CD4-positive, alpha-beta T cell treated with Interleukin-15 for 4 hours (primary cell): ENCODE measurements at regions not wholly inside any gene's neighbourhood (a gene's known extent, or its start where the extent isn't known, plus 50 kb on each side); places are given as distances from the start of the nearest gene placed in this dataset.

Experiments used
- DNase-seq: peaks from one replicate; pipeline ENCODE4 v3.0.0-alpha.2; 2020; ENCODE audit warnings: low spot score

DNA sequence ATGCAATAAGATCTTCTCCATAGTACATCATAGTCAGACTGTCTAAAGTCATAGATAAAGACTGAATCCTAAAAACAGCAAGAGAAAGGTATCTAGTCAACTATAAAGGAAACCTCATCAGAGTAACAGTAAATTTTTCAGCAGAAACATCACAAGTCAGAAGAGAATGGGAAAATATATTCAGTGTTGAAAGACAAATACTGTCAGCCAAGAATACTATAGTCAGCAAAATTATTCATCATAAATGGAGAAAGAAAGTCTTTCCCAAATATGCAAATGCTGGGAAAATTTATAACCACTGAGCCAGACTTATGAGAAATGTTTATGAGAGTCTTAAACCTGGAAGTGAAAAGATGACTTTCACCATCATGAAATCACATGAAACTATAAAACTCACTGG lies 136.7 kb downstream of the KDR start:
- DNase-seq, result no peak

DNA sequence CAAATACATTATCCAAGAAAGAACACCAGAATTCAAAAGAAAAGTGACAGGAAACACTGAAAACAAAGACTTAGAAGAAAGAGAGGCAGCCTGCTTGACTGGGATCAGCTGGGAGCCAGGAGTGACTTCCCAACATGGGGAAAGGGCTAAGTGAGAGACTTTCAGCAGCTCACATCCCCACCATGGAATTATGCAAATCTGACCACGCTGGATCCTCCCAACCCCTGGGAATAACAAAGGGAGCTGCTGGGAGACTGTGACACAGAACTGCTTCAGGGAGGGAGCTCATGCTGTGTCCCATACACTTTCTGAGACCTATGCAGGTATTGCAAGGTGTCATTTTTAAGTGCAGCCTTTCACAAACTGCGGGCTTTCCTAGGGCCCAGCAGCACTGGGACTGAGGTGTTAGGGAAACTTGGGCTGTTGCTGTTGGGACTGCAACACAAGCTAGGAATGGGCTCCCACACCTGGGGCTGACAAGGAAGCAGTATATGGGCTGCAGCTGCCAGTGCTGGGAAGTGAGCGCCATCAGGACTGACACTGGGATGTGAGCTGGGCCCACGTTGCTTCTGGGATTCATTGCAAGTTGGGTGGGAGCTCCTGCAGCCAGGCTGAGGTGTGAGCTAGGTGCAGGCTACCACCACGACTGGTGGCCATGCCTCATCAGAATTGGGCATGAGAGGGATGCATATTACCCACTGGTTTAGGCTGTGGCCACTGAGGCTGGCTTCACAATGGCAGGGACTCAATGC lies 139.1 kb downstream of the KDR start:
- DNase-seq, result no peak

DNA sequence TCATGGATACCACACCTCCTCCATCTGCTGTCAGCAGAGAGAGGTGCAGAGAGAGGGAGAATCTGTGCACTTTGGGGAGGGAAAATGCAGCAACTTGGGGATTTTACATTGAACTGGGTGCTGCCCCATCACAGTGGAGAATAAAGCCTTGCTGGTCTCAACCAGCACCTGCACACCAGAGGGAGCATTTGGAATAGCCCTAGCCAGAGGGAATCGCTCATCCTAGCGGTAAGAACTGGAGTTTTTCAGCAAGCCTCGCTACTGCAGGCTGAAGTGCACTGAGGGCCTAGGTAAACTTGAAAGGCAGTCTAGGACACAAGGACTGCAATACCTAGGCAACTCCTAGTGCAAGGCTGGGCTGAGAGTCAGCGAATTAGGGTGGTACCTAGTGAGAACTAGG lies 148.7 kb downstream of the KDR start:
- no peak for DNase-seq

DNA sequence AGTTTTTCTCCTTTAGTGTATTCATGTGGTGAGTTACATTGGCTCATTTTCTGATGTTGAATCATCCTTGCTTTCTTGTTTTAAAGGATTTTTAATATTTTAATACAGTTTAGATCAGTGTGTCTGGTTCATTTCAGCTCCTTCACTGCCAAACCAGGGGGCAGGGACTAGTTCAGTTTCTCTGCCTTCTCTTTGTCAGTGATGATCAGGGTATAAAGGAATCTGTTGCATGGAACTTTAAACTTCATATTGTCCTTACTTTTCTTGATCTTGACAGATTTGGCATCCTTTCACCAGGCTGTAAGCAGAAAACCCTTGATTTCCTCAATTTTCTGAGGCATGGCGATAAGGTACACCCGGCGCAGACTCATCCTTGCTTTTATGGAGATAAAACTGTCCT lies 149.4 kb downstream of the KDR start:
- DNase-seq, result no peak

DNA sequence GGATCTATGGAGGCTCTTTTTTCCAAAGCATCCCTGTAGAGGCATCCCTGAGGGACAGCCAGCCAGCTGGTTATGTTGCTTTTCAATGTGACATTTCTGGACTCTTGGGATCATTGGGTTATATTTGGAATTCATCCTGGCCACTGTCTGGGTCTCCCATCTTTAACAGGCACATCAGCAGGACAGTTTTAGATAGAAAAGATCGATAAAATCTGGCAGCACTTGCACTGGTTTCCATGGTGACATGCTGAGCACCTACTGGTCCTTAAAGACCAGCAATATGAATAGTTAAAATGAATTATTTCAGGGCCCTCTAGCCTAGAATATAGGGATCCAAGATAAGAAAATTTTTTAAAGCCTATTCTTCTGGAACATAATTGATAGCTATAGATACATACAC lies 151.6 kb downstream of the KDR start:
- no peak for DNase-seq

DNA sequence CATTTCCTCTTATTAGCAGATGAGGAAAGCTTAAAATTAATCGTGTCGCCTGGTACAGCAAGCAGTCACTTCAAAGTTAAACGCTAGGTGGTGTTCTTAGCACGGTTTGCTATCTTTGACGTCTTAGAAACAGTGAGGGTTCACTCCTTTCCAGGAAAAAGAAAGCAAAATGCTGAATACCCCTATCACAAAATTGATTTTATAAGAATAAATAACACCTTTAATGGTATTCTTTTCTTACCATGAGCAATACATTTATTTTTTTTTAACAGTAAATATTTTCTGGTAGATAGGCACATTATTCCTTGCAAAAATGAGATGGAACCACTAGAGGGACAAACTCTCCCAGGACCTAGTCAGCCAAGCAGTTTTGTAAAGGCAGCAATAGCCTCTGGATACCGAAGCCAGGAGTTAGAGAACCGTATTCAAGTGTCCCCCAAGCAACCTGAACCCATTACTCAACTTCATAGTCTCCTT lies 153.9 kb downstream of the KDR start:
- peak; percentile 6 for DNase-seq

DNA sequence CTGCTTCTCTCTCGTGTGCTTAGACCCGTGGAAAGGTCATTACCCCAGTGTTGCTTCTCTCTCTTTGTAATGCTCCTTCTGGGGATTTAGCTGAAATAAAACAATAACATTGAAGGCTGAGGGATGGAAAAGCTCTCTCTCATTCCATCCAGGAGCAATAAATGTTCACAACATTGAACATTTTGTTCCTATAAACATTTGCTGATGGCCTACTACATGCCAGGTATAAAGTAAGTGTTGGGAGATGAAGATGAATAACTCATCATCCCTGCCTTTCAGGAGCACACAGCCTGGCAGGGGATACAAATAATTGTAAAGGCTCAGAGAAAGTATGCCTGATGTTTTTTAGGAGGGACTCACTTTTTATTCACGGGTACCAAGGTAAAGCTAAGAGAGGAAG lies 158.1 kb downstream of the KDR start:
- no peak for DNase-seq

DNA sequence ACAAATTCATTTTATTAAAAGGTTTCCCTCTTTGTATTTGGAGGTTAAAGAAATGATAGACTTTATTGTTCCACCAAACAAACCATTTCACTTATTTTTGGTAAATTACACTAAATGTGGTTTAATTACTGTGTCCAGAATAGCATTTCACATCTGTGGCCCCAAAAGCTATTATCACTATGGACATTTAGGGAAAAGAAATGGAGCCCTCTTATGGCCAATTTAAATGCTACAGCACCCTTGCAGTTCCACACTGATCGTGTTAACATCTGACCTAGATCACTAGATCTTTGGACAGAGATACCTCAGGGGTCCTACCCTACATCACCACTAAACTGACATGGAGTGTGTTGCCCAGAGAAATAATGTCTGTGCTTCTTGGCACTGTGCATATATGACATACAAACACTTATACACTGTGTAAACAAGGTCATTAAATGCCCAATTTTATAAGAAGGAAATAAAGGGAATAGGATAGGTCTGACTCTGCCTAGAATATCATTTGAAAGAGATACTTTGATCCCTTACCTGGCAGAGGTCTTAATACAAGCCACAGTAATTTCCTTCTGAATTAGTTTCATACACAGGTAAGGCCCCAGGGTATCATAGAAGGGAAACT lies 163.9 kb downstream of the KDR start:
- no peak for DNase-seq

DNA sequence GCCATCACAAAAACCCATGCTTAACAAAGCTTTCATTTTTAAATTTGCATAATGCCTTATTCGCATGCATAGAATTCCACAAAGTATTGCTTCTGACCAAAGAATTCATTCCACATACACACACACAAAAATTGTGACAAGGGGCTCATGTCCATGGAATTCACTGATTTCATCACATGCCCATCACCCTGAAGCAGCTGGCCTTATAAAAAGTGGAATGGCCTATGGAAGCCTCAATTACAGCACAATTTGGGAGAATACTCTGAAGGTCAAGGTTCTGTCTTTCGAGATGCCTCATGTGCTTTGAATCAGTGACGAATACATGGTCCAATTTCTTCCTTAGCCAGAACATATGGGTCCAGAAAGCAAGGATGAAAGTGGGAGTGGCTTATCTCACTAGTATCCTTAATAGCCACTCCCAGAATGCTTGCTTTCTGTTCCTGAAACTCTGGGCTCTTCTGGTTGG lies 165.7 kb downstream of the KDR start:
- DNase-seq, result no peak

DNA sequence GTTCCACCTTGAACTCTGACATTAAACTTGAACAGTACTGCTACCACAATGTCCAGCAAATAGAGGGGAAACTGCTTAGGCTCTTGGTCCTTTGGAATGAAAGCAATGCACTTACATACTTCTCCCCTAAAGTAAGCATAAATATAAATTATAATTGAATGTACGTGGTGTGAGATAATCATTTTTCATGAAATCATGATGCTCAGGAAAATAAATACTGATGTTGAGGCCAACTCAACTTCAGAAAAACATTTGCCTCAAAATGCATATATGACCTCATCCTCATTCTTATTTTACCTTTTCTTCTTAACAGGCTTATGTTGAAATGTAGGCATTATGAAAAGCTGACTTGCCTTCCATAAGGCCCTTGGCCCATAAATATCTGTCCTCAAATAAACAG lies 166.3 kb downstream of the KDR start:
- no peak for DNase-seq

DNA sequence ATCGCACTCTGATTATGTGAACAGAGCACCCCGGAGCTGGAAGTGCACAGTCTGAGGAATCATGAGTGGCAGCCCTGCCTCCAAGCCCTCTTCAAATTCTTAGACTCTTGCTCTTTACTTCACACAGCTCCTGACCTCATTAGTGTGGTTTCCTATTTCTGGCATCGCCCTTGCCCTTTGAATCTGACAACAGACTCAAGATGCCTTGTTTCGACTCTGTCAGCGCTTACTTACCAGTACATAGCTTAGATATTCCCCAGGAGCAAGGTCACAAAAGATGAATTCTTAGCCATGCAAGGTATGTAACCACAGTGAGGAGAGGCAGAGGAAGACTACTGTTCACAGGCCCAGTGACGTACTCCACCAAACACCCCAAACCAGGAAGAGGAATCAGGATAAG lies 167.2 kb downstream of the KDR start:
- peak; percentile 2 for DNase-seq

DNA sequence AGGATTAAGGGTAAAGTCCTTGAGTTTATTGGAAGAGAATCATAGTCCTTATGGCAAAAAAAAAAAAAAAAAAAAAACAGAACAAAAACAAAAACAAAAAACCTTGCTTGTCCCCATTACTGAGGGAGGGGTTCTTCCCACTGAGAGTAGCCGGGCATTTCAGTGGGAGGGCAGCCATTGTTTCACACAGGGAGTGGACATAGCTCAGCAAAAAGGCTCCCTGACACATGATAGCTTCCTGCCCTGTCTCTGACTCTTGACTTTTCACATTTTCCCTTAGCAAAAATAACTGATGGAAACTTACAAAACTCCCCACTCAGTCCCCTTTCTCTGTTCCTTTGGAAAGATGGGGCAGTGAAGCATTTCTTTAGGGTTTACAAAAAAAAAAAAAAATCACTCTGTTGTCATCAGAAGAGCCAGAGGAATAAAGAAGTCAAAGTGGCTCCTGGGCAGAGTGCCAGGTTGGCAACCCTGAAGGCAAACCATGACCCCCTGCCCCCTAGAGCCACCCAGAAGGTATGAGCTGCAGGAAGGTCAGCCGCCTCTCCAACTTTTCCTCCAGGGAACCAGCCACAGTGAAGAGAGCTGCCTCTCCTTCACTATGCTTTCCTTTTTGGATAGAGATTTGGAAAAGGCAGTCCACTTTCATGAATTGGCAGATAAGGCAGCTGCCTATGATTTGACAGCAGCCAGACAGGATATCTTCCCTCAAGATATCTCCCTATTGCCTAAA lies 170.6 kb downstream of the KDR start:
- no peak for DNase-seq

DNA sequence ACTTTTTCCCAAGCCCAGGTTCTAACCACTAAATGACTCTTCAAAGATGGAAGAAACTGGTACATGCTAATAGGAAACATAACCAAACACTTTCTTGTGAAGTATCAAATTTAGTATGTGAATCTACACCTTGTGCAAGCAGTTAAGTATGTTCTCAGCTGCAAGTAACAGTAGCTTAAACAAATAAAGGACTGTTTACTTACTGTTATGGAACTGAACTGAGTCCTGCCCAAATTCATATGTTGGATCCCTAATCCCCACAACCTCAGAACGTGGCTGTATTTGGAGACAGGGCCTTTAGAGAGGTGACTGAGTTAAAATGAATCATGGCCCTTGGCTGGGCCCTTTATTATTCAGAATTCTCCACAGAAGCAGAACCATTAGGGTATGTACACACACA lies 178.7 kb downstream of the KDR start:
- DNase-seq, result no peak

DNA sequence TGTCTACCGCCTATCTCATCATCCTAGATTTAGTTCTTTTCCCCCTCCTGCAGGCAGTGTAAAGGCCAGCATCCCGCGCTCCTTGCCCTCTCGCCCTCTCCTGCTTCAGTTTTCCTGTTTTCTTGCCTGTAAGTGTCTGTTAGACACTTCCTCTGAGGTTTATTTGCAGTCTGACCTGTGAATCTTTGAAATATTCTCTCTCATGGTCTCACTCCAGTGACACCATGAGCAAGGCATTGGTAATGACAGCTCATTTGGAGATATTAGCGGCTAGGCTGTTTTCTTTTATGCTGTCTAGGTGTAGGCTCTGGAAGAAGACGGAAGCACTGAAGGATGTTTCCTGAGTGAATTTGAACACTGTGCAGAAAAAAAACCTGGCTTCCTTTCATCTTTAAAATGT lies 179.6 kb downstream of the KDR start:
- DNase-seq, result no peak

DNA sequence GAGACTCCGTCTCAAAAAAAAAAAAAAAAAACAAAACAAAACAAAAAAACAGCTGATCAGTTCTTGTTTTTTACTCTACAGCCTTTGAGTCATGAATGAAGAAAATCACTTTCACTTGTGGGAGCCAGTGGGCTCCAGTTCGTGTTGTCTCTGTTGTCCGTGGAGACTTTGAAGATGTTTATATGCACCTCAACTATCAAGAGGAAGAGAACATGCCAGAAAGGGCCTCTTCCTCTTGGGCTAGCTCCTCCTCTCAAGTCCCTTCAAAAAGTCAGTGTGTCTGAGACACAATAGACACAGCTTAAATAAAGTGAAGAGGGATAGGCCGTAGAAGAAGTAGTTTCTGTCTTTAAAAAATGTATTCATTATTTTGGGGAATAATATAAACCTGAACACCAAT lies 182.7 kb downstream of the KDR start:
- DNase-seq, result peak; percentile 56

DNA sequence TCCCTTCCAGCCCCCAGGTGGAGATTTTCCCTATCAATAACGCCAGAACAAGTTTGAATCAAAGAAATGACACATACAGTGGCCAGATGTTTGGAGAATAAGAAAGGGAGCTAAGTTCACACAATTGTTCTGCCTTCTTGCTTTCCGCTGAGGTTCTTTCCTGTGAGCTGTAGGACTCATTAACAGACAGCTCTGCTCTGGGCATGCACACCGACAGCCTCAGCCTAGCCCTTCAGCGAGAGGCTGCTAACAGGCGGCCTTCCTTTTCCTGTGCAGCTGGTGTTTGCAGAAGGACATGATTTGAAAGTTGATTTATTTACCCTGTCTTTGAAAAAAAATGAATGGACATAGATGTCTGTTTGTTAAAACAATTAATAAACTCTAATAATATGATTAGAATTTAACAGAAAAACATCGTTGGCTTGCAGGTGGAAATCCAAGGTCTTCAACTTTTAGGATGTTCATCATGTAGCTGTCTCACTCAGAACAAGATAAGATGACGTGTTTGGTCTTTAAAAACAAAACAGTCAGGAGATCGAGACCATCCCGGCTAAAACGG lies 183.3 kb downstream of the KDR start:
- DNase-seq, result peak; percentile 28

DNA sequence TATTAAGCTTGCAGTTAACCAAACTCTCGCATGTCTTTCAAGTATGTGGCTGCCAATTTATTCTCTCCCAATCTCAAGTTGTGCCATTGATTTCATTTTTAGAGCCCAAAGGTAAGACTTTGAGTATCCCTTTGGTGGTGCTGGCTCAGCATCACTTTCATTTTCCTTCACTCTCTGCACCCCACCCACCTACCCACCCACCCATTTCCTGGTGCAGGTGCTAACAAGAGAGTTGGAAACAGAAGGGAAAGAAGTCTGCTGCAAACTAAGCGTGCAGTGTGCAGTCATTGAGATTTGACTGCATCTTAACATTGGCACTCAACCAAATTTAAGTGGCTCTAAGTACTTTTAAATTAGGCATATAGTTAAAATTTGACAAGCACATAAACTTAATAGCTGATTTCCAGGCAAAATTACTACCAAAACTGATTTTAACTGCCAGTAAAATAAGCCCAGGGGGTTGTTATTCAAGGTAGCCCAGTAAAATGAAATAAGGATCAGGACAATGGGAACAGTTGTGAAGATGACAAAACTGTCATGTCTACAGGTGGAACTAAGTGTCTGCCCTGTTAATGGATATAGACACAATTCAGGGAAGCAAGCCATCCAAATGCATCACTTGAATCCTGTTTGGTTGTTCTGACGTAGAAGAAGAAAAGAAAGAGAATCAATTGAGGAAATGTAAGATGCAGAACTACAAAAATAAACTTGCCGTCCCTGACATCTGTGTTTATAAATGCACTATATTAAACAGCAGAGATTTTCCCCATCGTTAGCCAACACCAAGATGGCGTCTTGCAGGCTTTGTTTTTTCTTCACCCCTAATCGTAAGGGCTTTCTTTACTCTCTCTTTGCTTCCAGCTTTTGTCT lies 184.2 kb downstream of the KDR start:
- DNase-seq, result peak; percentile 3

DNA sequence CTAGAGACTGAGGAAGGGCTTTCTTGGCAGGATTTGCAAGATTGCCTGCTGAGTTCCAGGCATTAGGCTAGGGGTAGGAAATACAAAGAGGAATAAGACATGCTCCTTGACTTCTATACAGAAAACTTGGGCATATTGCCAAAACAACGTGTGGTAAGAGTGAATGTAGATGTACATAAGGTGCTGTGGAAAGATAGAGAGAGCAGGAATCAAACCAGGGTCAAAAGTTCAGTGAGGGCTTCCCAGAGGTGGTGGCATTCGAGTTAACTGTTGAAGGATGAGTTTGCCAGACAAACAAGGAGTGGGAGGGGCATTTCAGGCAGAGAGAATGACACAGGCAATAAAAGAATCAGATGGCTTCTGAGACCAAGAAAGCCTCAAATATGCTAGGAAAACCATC lies 187.9 kb downstream of the KDR start:
- no peak for DNase-seq

DNA sequence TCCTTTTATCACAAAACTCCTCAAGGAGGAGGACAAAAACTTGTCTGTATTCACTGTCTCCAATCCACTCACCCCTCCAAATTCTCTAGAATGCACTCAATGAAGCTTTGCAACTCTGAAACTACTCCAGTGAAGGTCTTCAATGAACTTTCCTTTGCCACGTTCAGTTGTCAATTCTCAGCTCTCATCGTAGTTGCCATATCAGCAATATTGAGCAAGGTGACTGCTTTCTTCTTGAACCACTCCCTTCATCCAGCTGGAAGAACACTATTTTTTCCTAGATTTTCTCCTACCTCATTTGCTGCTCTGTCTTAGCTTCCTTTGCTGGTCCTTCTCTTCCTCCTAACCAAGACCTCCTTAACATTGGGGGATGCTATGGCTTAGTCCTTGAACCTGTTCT lies 191.8 kb downstream of the KDR start:
- DNase-seq, result no peak

DNA sequence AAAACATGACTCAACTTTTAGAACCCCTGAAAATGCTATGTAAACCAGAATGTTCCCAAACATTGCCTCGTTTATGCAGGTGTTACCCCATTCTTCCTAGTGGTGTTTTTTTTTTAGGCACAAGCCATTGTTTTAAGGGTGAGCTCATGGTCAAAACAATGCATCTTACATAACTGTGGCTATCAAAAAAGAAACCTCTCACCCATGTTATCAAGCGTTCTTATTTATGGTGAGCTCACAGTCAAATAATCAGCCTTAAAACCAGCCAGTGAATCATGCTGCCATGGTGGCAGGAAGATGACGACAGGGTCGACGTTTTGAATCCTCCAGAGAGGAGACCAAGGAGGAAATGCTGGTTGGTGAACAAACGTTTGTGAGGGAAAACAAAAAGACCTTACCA lies 195.2 kb downstream of the KDR start:
- no peak for DNase-seq

DNA sequence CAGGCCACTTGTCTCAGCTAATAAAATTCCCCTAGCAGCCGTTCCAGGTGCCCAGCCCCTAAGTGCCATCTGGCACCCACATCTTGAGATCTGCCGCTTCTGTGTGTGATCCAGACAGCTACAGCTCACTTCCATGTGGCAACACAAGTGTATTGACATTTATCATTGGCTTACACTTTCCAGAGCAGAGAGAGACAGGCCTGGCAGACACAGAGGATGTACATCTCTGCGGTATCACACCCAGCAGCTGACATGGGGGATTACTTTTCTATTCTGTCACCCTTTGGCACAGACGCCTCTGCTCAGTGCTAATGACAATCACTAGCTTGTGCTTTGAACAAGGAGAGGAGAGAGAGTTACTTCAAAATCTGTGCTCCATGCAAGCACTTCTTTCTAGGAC lies 195.9 kb downstream of the KDR start:
- no peak for DNase-seq

DNA sequence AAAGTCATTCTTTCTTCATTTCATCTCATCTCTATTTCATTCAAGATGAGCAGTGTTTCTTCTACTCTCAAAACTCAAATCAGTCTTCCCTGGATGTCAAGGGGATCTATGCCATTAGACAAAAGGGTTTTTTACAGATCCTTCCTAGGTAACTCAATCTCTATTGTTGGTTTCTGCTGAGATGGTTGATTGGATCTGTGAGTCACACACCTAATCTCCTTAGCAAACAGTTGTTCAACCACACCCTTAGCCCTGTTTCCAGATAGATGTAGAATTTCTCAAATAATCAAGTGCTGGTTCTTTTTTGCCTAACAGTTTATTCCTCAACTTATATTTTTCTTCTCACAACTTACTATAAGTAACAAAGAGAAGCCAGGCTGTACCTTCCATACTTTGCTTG lies 200.5 kb downstream of the KDR start:
- DNase-seq, result no peak
